ENCODE measurements at regions not wholly inside any gene's neighbourhood (a gene's known extent, or its start where the extent isn't known, plus 50 kb on each side); places are given as distances from the start of the nearest gene placed in this dataset.

DNA sequence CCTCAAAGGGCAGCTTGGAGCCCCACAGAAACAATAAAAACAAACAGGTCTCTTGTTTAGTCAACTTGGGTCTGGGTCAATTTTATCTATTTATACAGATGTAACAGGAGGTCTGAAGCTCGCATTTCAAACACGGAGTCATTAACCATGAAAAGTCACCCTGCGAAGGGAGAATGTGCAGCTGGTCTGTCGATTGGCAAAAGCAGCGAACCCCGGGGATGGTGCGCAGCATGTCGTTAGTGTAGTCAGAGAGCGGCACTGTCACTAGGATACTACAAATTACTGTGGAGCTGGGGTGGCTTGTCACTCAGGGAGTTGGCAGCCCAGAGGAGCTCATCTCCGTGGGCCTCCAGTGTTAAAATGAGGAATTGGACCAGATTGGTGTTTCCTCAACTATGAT is 190.4 kb upstream of the ARG1 start:
- DNase-seq (ENCODE audit: low read depth in 2 of 3, low spot score in 2 of 3), result no peak

DNA sequence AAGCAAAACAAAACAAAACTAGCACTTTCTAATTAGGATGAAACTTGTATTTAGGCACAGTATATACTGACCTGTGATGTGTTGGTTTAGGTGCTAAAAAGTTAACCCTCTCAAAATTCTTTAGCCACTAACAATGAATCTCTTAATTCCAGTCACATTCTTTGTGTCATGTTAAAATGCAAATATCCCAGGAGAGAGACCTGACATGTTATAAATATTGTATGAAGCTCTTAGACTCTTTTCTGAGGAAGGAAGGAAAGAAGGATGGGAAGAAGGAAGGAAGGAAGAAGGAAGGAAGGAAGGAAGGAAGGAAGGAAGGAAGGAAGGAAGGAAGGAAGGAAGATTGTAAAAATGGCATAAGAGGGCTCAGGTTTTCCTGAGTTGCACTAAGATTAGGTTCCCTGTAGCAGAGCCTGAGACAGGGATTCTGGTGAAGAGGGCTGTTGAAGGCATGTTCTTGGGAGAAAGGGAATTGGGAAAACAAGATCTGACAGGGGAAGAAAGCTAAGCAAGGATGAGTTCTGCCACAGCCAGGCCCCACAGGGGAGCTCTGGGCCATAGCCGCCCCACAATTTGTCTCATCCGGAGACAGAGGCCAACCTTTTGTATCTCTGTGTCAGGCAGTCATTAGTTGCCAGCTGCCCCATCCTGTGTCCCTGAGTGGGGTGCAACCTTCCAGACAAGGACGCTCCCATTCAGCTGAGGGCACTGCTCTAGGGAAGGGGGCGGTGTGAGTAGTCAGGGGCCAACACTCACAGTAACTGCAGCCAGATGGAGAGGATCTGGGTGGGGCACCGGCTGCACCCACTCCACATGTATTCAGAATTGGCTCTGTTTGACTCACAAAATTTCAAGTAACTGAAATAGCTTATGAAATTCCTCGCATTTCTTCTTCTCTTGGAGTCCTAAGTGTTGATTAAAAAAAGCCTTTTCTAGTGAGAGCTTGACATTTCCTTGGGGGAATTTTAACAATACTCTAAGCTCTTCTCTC is 189.3 kb upstream of the ARG1 start:
- no peak for DNase-seq (ENCODE audit: low read depth in 2 of 3, low spot score in 2 of 3)

DNA sequence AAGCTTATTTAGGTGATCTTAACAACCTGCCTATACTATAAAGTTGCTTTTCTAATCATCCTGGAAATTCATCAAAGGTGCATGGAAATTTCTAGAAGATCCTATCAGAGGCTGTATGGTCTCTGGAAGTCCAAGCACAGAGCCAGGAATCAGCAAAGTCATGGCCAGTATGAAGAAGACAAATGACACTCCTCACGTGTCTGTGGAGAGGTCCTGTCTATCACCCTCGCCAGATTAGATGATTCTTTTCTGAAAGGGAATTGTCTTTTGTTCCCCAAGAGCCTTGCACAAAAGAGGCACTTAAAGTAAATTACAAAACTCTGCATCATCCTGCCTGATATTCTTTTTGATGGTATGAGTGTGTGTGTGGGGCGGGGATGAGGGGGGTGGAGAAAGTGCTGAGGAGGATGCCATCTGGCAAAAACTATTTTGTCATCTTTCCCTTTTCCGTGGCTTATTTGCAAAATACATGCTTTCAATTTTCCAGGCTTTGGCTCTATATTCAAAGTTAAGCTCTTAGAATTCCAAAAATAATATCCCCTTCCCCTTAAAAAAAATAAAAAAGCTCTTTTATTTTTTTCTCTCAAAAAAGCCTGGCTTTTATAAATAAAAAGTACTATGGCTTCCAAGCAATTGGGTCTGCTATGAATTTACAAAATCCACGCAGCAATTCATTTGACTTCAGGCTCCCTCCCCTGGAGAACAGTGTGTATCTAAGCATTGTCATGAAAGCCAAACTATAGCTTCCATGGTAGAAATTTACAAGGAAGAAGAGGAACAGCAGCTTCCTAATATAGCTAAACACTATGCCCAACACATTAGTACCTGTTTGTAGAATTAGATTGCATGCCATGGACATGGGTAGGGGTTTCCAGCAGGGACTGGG is 185.2 kb upstream of the ARG1 start:
- no peak for DNase-seq (ENCODE audit: low read depth in 2 of 3, low spot score in 2 of 3)

DNA sequence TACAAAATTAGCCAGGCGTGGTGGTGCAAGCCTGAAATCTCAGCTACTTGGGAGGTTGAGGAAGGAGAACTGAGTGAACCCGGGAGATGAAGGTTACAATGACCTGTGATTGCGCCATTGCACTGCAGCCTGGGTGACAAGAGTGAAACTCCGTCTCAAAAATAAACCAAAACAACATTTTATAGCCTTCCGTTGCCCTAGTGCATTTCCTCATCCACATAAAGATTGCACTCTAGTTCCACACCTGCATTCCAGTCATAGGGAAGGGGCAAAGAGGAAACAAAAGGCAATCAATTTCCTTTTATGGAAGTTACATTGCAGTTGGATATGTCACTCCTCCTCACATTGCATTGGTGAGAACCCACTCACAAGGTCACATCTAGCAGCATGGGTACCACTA is 182.7 kb upstream of the ARG1 start:
- no peak for DNase-seq (ENCODE audit: low read depth in 2 of 3, low spot score in 2 of 3)

DNA sequence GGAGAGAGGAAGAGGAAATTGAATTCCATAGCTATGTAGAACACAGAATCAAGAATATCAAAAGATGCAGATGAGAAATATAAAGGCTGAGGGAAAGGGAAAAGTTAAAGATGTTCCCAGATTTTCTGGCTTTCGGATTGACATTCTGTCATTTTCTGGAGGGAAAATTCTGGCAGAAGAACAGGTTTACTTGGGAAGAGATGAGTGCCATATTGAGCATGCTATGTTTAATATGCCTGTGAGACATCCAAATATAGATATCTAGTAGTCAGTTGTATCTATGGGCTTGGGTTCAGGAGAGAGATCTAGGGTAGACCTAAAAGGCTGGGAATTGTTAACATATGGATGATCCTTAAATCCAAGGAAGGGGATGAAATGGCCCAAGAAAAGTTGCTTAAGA is 181.9 kb upstream of the ARG1 start:
- DNase-seq (ENCODE audit: low read depth in 2 of 3, low spot score in 2 of 3), result no peak

DNA sequence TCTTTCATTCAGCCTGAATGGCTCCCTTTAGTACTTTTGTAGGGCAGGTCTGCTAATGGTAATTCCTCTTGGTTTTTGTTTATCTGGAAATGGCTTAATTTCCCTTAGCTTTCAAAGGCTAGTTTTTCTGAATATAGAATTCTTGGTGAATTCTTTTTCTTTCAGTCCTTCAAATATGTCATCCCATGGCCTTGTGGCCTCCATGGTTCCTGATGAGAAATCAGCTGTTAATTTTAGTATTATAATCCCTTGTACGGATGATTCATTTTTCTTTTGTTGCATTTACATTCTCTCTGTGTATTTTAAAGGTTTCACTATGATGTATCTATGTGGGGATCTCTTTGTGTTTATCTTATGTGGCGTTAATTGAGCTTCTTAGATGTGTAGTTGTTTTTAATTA is 179.6 kb upstream of the ARG1 start:
- DNase-seq (ENCODE audit: low read depth in 2 of 3, low spot score in 2 of 3), result no peak

DNA sequence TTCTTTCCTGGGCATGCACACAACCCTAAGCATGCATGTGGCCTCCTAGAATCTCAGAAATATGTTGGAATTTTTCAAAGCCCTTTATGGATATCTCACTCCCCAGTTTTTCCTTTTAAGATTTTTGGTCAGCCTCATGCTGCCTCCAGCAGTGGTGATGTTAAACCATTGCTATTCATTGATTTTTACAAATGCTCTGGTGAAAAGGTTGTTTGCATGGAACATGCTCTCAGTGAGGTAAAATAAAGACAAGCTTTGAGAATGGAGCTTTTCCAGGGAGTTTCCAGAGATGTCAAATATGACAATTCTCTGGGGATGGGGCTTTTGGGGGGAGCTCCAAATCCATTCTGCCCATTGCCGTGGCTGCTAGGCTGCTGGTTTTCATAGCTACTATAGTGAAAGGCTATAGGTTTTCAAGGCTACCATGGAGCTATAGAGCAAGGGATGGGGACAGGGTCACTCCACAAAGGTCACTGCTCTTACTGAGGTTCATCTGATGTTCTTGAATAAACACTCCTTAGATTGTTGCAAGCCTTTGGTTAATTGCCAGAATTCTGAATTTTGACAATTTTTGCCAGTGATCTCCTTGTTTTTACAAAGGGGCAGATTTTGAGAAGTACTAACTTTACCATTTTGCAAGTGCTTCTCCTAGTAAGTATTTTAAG is 178.1 kb upstream of the ARG1 start:
- no peak for DNase-seq (ENCODE audit: low read depth in 2 of 3, low spot score in 2 of 3)

DNA sequence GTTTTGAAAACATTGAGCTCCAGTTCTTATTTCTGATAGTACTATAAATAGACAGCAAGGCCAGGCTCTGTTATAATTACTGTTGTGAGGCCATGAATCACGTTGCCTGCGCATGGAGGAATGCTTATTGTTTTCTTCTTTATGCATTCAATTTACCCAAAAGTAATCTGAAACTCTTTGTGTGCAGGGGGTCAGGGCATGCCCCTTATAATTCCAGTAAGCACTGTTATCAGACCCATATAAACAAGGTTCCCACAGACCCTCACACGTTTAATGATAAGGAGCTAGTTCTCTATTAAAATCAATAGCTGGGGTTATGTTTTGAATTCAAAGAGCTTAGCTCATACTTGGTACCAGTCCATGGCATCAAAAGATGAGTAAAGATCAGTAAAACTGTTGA is 174.8 kb upstream of the ARG1 start:
- no peak for DNase-seq (ENCODE audit: low read depth in 2 of 3, low spot score in 2 of 3)

DNA sequence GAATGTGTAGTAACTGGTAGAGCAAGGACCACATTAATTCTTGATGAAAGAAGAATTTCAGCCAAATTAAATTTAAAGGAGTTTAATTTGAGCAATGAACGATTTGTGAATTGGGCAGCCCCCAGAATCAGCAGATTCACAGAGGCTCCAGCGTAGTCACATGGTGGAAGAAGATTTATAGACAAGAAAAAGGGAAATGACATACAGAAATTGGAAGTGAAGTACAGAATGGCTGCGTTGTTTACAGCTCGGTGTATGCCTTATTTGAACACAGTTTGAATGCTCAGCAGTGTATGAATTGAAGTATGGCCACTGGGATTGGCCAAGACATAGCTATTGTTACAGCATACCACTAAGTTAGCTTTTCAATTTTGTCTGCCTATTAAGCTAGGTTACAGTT is 173.6 kb upstream of the ARG1 start:
- no peak for DNase-seq (ENCODE audit: low read depth in 2 of 3, low spot score in 2 of 3)

DNA sequence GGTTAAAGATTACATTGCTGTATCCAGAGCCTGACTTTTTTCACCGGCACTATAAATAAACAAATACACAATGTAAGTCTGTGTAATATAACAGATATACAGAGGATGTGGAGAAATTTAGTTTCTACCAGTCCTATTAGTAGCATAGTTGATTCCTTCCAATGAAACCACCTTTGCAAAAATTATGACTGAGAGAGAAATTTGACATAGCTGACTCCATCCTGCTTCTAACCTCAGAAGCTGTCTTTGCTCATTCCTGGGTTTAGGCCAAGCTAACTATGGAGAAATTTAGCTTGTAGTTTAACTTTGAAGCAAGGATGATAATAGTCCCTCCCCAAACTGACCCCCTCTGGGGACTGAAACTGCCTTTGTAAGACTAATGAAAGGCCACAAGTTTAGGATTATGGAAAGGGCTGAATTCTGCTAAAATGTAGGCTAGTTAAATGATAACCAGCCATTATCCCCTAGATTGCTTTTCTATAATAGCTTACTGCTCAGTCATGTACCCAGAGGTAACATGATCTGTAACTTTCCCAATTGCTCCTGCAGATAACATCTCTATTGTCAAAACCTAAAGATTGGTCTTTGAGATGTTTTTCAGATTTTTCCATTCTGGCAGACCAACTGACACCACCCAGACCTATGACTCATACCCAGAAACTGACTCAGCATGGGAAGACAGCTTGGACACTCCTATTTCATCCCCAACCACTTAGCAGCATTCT is 172.8 kb upstream of the ARG1 start:
- no peak for DNase-seq (ENCODE audit: low read depth in 2 of 3, low spot score in 2 of 3)

DNA sequence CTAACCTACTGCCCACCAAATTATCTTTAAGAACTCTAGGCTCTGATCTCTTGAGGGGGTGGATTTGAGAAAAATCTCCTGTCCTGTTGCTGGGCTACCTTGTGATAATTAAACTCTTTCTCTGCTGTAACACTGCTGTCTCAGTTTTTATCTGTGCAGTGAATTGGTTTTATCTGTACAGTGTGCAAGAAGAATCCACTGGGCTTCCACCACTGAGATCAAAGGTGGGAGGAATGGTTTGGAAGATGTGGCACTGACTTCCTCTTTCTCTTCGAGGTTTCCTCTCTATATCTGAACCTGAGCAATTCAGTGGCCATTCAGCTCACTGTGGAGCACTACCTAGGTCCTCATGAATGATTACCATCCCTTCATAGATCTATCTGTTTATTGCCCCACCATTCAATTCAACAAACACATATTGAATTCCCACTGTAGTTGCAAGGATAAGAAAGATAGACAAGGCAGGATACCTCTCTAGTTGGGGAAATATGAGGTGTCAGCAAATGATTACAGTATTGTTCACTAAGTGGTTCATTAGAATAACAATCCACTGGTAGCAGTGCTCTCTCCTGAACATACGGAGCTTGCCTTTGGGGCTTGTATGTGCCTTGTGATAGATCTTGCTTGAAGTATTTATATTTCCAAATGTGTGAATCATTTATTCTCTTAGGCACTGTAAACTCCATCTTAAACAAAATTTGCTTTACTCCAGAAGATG is 172.1 kb upstream of the ARG1 start:
- no peak for DNase-seq (ENCODE audit: low read depth in 2 of 3, low spot score in 2 of 3)

DNA sequence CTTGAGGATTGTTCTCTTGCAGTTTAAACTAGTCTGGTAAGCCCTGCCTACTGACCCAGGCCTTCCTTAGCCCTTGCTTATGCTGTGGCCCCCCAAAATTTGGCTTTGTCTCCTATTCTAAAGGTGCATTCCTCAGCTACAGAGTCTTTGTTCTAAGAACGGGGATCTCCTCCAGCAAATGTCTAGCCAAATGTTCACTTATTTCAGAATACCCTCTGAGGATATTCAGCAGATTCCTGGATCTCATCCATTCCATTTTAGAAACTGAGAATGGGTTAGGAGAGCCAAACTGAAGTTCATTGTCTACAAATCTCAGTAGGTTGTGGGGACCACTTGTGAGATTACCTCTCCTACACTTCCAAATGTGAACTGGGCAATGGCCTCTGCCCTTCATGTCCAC is 164.2 kb upstream of the ARG1 start:
- no peak for DNase-seq (ENCODE audit: low read depth in 2 of 3, low spot score in 2 of 3)

DNA sequence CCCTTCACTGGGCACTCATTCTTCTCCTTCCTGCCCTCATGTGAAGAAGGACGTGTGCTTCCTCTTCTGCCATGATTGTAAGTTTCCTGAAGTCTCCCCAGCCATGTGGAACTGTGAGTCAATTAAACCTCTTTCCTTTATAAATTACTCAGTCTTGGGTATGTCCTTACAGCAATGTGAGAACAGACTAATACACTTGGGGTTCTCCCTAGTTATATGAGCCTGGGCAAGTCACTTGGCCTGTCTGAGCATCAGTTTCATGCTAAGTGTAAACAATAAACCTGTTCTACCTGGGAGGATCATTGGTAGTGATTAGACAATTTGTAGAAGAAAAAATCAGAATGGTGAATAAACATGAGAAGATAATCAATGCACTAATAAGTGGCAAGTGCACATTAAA is 162.2 kb upstream of the ARG1 start:
- no peak for DNase-seq (ENCODE audit: low read depth in 2 of 3, low spot score in 2 of 3)

DNA sequence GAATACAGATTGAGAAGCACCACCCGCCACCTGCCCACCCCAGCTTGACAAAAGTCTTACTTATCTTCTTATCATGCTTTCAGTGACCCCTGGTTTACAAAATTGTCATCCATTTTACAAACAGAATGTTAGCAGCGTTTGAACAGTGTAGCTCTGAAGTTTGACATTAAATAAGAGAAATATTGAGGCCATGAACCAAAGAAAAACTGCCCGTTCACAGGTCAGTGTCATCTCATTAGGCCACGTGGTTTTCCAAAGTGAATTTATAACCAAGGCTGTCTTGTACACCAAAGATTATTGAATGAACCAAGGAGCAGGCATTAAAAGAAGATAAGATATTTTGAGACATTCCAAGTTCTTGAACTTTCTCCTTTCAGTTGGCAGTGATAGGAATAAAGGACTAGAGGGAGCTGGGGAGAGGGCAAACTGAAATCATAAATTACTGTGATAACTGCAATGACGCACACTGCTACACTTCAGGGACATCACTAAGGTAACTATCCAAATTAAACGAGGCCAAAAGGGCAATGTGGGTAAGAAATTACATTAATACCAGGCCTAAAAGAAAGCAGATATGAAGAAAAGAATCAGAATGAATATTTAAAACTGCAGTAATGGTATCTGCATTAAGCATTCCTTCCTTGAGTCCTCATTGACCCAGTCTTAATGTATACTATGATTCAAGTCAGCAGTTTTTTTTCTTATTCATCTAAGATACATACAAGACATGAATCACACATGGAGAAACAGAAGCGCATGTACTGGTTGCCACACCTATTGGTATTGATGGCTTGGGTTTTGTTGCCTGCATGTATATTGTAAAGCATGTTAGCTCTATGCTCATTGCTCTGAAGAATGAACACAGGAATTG is 159.8 kb upstream of the ARG1 start:
- DNase-seq (ENCODE audit: low read depth in 2 of 3, low spot score in 2 of 3), result no peak

DNA sequence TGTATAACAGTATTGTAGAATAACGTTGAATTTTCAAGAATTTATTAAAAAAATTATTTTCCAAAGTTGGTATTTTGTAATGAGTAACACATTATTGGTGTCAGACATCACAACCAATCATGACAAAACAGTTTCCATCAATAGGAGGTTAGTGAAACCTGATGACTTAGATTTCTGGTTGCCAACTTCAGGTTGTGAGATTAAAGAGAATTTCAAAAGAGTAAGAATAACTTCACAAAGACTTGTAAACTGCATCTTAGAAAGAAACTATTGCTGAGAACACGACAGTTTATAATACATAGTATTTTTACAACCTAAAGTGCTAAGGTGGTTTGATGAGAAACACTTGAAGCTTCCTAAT is 159.2 kb upstream of the ARG1 start:
- no peak for DNase-seq (ENCODE audit: low read depth in 2 of 3, low spot score in 2 of 3)

DNA sequence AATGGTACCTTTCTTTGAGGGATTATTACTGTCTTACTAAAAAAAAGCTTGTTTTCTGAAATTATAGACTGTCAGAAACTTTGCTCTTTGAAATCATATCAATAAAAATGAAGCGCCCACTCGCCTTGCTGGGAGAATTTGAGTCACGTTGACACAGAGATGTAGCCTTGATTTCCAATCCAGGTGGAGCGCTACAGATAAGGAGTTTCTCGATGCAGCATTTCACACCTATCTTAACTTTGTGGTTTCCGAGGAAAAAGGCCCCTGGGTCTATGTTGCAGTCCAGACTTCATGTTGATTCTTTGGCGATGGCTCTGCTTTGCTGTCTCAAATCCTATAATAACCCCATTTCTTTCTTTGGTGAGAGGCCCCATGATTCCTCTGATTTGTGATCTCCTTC is 158.1 kb upstream of the ARG1 start:
- DNase-seq (ENCODE audit: low read depth in 2 of 3, low spot score in 2 of 3), result no peak

DNA sequence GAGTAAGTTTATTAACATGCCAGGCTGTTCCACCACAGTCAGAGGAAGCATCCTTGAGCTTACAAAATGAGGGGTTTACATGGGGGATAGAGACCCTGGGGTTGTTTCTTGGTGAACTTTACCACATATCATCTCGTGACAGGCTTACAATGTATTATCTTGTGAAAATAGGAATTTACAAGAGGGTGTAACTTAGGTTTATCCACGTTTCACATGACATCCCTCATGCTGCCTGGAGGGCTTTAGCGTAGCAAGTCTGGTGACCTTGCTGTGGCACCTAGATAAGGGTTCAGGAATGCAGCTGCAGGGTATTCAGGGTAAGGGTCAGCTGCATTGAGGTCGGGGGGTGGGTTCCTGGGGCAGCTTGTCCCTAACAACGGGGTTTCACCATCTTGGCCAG is 154.6 kb upstream of the ARG1 start:
- DNase-seq (ENCODE audit: low read depth in 2 of 3, low spot score in 2 of 3), result no peak

DNA sequence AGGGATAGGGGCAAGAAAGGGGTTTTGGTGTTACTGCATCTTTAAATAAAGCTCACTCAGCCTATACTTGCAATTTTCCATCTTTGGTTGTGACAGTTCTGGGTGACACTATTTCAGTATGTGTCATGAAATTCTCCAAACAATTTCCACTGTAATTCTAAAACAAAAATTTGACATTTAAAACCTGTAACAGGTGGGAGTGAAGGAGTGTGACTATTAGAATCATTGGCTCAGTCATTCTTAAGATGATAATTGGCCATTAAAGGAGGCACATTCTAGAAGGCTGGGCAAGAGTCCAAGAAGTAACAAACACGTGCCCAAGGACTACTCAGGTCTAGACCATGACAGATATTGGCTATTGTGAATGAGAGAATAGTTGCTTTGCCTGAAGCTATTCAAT is 153.3 kb upstream of the ARG1 start:
- no peak for DNase-seq (ENCODE audit: low read depth in 2 of 3, low spot score in 2 of 3)

DNA sequence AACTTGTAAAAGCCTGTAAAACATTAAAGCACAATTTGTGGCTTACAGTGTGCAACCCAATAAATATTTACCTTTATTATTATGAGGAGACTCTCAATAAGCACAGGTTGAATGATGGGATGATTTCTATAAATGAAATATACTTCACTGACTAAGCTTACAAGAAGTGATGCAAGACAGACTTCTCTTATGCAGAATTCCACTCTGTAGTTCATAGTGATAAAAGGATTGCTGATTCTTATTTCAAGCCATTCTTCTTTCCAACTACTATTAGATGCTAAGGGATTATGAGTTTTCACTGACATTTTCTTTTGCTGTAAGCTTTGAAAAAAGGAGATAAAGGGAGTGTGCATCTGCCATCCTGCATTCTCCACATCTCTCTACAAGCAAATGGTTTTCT is 149.0 kb upstream of the ARG1 start:
- no peak for DNase-seq (ENCODE audit: low read depth in 2 of 3, low spot score in 2 of 3)

All from activated CD8-positive, alpha-beta memory T cell treated with anti-CD3 and anti-CD28 coated beads for 48 hours (primary cell).